HEK293 (cell line): ENCODE measurements at regions not wholly inside any gene's neighbourhood (a gene's known extent, or its start where the extent isn't known, plus 50 kb on each side); places are given as distances from the start of the nearest gene placed in this dataset.

ENCODE experiments used
- CTCF ChIA-PET: fragments of 350-600 bp; formaldehyde crosslinking; extraction: SDS; loops from one replicate; lab custom pipeline; 2021; ENCODE audit warnings: antibody characterized with exemption; lab: Yijun Ruan, JAX
- POLR2A ChIA-PET: fragments of 300-600 bp; formaldehyde crosslinking; extraction: SDS; loops from one replicate; lab custom pipeline; 2020; ENCODE audit warnings: antibody characterized with exemption, inconsistent platforms; lab: Yijun Ruan, JAX
- H3K27ac ChIP-seq: fragments of 200-500 bp; sonication (Bioruptor generic); 2 replicates; pipeline ENCODE4 v1.5.1; 2014; ENCODE audit warnings: low read depth, low read length, control low read depth, inconsistent platforms; ENCODE audit errors: extremely low read depth
- H3K36me3 ChIP-seq, 2 experiments: fragments of 200-500 bp in 1 of 2; sonication (Bioruptor generic) in 1 of 2; 1 replicate in 1 of 2; 2 replicates in 1 of 2; pipeline ENCODE4 v1.5.1; 2014 to 2017; ENCODE audit warnings: inconsistent platforms in 2 of 2, low read length in 2 of 2; ENCODE audit not compliant: control insufficient read depth in 2 of 2, insufficient read depth in 1 of 2
- H3K4me1 ChIP-seq: fragments of 200-500 bp; sonication (Bioruptor generic); 2 replicates; pipeline ENCODE4 v1.5.1; 2014; ENCODE audit warnings: mild to moderate bottlenecking, low read length, inconsistent platforms; ENCODE audit not compliant: control insufficient read depth, insufficient read depth
- H3K4me3 ChIP-seq: 2 replicates; pipeline ENCODE4 v1.5.1; 2011; ENCODE audit warnings: low read depth, mild to moderate bottlenecking, control low read depth, low read length, moderate library complexity
- H3K9me3 ChIP-seq: fragments of 200-500 bp; sonication (Bioruptor generic); 2 replicates; pipeline ENCODE4 v1.5.1; 2014; ENCODE audit warnings: low read depth, low read length, inconsistent platforms; ENCODE audit not compliant: control insufficient read depth, insufficient read depth
- BCL6B ChIP-seq: fragments of 450-650 bp; formaldehyde crosslinking; IDR thresholded peaks from 2 replicates; pipeline ENCODE4 v1.5.1; 2017; ENCODE audit warnings: missing biosample characterization, missing genetic modification characterization
- GFI1B ChIP-seq: fragments of 450-650 bp; formaldehyde crosslinking; IDR thresholded peaks from 2 replicates; pipeline ENCODE4 v1.5.1; 2016; ENCODE audit warnings: missing biosample characterization, missing genetic modification characterization
- HOXA7 ChIP-seq: sonication (generic); formaldehyde crosslinking; IDR thresholded peaks from 2 replicates; pipeline ENCODE4 v1.8.1; 2022; ENCODE audit warnings: missing genetic modification reagents, borderline replicate concordance
- MYNN ChIP-seq: fragments of 450-650 bp; formaldehyde crosslinking; IDR thresholded peaks from 2 replicates; pipeline ENCODE4 v1.5.1; 2016; ENCODE audit warnings: missing biosample characterization, missing genetic modification characterization, borderline replicate concordance
- ZNF112 ChIP-seq: fragments of 450-650 bp; formaldehyde crosslinking; IDR thresholded peaks from 2 replicates; pipeline ENCODE4 v1.5.0; 2017; ENCODE audit warnings: missing biosample characterization, missing genetic modification characterization
- ZNF146 ChIP-seq: fragments of 450-650 bp; formaldehyde crosslinking; IDR thresholded peaks from 2 replicates; pipeline ENCODE4 v1.5.1; 2016; ENCODE audit warnings: missing biosample characterization, missing genetic modification characterization
- ZNF221 ChIP-seq: fragments of 450-650 bp; formaldehyde crosslinking; IDR thresholded peaks from 2 replicates; pipeline ENCODE4 v1.5.1; 2017; ENCODE audit warnings: missing biosample characterization, missing genetic modification characterization, borderline replicate concordance
- ZNF23 ChIP-seq: fragments of 450-650 bp; formaldehyde crosslinking; IDR thresholded peaks from 2 replicates; pipeline ENCODE4 v1.5.1; 2016; ENCODE audit warnings: missing biosample characterization, missing genetic modification characterization, borderline replicate concordance
- ZNF239 ChIP-seq: fragments of 450-650 bp; formaldehyde crosslinking; IDR thresholded peaks from 2 replicates; pipeline ENCODE4 v1.5.1; 2016; ENCODE audit warnings: missing biosample characterization, missing genetic modification characterization
- ZNF292 ChIP-seq: fragments of 450-650 bp; formaldehyde crosslinking; IDR thresholded peaks from 2 replicates; pipeline ENCODE4 v1.5.1; 2016; ENCODE audit warnings: low read depth, missing biosample characterization, missing genetic modification characterization, borderline replicate concordance
- ZNF350 ChIP-seq: fragments of 450-650 bp; formaldehyde crosslinking; IDR thresholded peaks from 2 replicates; pipeline ENCODE4 v1.5.0; 2017; ENCODE audit warnings: missing biosample characterization, mild to moderate bottlenecking, missing genetic modification characterization
- ZNF501 ChIP-seq: fragments of 450-650 bp; formaldehyde crosslinking; IDR thresholded peaks from 2 replicates; pipeline ENCODE4 v1.5.1; 2016; ENCODE audit warnings: missing biosample characterization, missing genetic modification characterization
- ZNF510 ChIP-seq: fragments of 450-650 bp; formaldehyde crosslinking; IDR thresholded peaks from 2 replicates; pipeline ENCODE4 v1.5.1; 2018; ENCODE audit warnings: mild to moderate bottlenecking, missing genetic modification characterization, missing biosample characterization; ENCODE audit not compliant: insufficient replicate concordance
- ZNF521 ChIP-seq: fragments of 450-650 bp; formaldehyde crosslinking; IDR thresholded peaks from 2 replicates; pipeline ENCODE4 v1.5.1; 2017; ENCODE audit warnings: missing biosample characterization, mild to moderate bottlenecking, missing genetic modification characterization
- ZNF548 ChIP-seq: fragments of 450-650 bp; formaldehyde crosslinking; IDR thresholded peaks from 2 replicates; pipeline ENCODE4 v1.5.1; 2016; ENCODE audit warnings: missing biosample characterization, missing genetic modification characterization
- ZNF585B ChIP-seq: fragments of 450-650 bp; formaldehyde crosslinking; IDR thresholded peaks from 2 replicates; pipeline ENCODE4 v1.5.1; 2016; ENCODE audit warnings: missing biosample characterization, missing genetic modification characterization
- ZNF785 ChIP-seq: fragments of 450-650 bp; formaldehyde crosslinking; IDR thresholded peaks from 2 replicates; pipeline ENCODE4 v1.5.1; 2016; ENCODE audit warnings: missing biosample characterization, missing genetic modification characterization
- ZSCAN16 ChIP-seq: fragments of 450-650 bp; formaldehyde crosslinking; IDR thresholded peaks from 2 replicates; pipeline ENCODE4 v1.5.1; 2016; ENCODE audit warnings: missing biosample characterization, missing genetic modification characterization
- TF ChIP-seq, protein P1 (sequence below): fragments of 450-650 bp; formaldehyde crosslinking; IDR thresholded peaks from 2 replicates; pipeline ENCODE4 v1.5.1; 2016; ENCODE audit warnings: missing biosample characterization, missing genetic modification characterization
- TF ChIP-seq, protein P2 (sequence below): fragments of 450-650 bp; IDR thresholded peaks from 2 replicates; pipeline ENCODE4 v1.5.1; 2018; ENCODE audit warnings: missing biosample characterization, missing genetic modification characterization
- TF ChIP-seq, protein P3 (sequence below): fragments of 450-650 bp; formaldehyde crosslinking; optimal IDR thresholded peaks from 2 replicates; pipeline ENCODE3; 2016; ENCODE audit warnings: missing biosample characterization, mild to moderate bottlenecking, missing genetic modification characterization
- TF ChIP-seq, protein P4 (sequence below): fragments of 450-650 bp; formaldehyde crosslinking; IDR thresholded peaks from 2 replicates; pipeline ENCODE4 v1.5.1; 2017; ENCODE audit warnings: missing biosample characterization, missing genetic modification characterization
- TF ChIP-seq, protein P5 (sequence below): fragments of 450-650 bp; formaldehyde crosslinking; IDR thresholded peaks from 2 replicates; pipeline ENCODE4 v1.5.1; 2016; ENCODE audit warnings: missing biosample characterization, missing genetic modification characterization

DNA sequence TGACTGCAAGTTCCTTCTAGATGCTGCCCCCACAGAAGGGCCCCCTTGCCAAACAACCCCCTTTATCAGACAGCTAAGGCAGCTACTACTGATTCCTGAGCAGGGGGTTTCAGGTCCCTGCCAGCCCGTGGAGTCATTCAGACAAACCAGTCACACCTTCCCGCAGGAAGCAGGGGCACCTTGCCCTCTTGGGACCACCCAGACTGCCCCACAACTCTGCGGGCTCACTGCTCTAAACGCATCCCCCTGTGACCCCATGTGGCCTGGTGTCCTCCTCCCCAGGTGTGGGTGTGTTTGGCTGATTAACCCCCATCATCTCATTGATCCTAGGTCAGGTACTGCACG is 298.9 kb downstream of the TCERG1L start:
- Histone ChIP-seq H3K27ac (no peak overlapping the region), H3K9me3 (no peaks in the 10 kb centered on the region), H3K4me1 (no peaks in the 10 kb centered on the region), H3K36me3 (no peaks in the 10 kb centered on the region), H3K4me3 (no peak overlapping the region)
- TF ChIP-seq, protein P1, sequence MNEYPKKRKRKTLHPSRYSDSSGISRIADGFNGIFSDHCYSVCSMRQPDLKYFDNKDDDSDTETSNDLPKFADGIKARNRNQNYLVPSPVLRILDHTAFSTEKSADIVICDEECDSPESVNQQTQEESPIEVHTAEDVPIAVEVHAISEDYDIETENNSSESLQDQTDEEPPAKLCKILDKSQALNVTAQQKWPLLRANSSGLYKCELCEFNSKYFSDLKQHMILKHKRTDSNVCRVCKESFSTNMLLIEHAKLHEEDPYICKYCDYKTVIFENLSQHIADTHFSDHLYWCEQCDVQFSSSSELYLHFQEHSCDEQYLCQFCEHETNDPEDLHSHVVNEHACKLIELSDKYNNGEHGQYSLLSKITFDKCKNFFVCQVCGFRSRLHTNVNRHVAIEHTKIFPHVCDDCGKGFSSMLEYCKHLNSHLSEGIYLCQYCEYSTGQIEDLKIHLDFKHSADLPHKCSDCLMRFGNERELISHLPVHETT (tag by site-specific recombination): no peak
- TF ChIP-seq, protein P2, sequence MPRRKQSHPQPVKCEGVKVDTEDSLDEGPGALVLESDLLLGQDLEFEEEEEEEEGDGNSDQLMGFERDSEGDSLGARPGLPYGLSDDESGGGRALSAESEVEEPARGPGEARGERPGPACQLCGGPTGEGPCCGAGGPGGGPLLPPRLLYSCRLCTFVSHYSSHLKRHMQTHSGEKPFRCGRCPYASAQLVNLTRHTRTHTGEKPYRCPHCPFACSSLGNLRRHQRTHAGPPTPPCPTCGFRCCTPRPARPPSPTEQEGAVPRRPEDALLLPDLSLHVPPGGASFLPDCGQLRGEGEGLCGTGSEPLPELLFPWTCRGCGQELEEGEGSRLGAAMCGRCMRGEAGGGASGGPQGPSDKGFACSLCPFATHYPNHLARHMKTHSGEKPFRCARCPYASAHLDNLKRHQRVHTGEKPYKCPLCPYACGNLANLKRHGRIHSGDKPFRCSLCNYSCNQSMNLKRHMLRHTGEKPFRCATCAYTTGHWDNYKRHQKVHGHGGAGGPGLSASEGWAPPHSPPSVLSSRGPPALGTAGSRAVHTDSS: no peak
- TF ChIP-seq, protein P3, sequence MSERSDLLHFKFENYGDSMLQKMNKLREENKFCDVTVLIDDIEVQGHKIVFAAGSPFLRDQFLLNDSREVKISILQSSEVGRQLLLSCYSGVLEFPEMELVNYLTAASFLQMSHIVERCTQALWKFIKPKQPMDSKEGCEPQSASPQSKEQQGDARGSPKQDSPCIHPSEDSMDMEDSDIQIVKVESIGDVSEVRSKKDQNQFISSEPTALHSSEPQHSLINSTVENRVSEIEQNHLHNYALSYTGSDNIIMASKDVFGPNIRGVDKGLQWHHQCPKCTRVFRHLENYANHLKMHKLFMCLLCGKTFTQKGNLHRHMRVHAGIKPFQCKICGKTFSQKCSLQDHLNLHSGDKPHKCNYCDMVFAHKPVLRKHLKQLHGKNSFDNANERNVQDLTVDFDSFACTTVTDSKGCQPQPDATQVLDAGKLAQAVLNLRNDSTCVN (tag by site-specific recombination): no peak
- no peak for TF ChIP-seq ZNF146 (tag by site-specific recombination)
- no peak for TF ChIP-seq ZNF521 (tag by site-specific recombination)
- no peak for TF ChIP-seq HOXA7 (CRISPR knock-in tag)
- no peak for TF ChIP-seq ZNF239 (tag by site-specific recombination)
- TF ChIP-seq BCL6B (tag by site-specific recombination): no peak
- TF ChIP-seq ZNF292 (tag by site-specific recombination): no peak
- TF ChIP-seq, protein P4, sequence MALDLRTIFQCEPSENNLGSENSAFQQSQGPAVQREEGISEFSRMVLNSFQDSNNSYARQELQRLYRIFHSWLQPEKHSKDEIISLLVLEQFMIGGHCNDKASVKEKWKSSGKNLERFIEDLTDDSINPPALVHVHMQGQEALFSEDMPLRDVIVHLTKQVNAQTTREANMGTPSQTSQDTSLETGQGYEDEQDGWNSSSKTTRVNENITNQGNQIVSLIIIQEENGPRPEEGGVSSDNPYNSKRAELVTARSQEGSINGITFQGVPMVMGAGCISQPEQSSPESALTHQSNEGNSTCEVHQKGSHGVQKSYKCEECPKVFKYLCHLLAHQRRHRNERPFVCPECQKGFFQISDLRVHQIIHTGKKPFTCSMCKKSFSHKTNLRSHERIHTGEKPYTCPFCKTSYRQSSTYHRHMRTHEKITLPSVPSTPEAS (tag by site-specific recombination): no peak
- no peak for TF ChIP-seq ZSCAN16 (tag by site-specific recombination)
- ChIA-PET POLR2A (no interaction called here), CTCF (no interaction called here)

- no peak overlapping the region for H3K4me3 ChIP-seq
- no peaks in the 10 kb centered on the region for H3K9me3 ChIP-seq
- H3K27ac ChIP-seq: no peak overlapping the region
- H3K4me1 ChIP-seq: no peaks in the 10 kb centered on the region
- no peaks in the 10 kb centered on the region for H3K36me3 ChIP-seq
- CTCF ChIA-PET: no interaction called here
- POLR2A ChIA-PET: no interaction called here
- no peak for TF ChIP-seq ZNF585B (tag by site-specific recombination)
- TF ChIP-seq, protein P5, sequence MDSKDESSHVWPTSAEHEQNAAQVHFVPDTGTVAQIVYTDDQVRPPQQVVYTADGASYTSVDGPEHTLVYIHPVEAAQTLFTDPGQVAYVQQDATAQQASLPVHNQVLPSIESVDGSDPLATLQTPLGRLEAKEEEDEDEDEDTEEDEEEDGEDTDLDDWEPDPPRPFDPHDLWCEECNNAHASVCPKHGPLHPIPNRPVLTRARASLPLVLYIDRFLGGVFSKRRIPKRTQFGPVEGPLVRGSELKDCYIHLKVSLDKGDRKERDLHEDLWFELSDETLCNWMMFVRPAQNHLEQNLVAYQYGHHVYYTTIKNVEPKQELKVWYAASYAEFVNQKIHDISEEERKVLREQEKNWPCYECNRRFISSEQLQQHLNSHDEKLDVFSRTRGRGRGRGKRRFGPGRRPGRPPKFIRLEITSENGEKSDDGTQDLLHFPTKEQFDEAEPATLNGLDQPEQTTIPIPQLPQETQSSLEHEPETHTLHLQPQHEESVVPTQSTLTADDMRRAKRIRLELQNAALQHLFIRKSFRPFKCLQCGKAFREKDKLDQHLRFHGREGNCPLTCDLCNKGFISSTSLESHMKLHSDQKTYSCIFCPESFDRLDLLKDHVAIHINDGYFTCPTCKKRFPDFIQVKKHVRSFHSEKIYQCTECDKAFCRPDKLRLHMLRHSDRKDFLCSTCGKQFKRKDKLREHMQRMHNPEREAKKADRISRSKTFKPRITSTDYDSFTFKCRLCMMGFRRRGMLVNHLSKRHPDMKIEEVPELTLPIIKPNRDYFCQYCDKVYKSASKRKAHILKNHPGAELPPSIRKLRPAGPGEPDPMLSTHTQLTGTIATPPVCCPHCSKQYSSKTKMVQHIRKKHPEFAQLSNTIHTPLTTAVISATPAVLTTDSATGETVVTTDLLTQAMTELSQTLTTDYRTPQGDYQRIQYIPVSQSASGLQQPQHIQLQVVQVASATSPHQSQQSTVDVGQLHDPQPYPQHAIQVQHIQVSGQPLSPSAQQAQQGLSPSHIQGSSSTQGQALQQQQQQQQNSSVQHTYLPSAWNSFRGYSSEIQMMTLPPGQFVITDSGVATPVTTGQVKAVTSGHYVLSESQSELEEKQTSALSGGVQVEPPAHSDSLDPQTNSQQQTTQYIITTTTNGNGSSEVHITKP (tag by site-specific recombination): no peak
- TF ChIP-seq ZNF548 (tag by site-specific recombination): no peak
- no peak for TF ChIP-seq ZNF785 (tag by site-specific recombination)
- TF ChIP-seq MYNN: no peak
- no peak for TF ChIP-seq ZNF350
- TF ChIP-seq ZNF221 (tag by site-specific recombination): no peak
- TF ChIP-seq ZNF510 (tag by site-specific recombination): no peak
- TF ChIP-seq BCL6B (tag by site-specific recombination): no peak
- TF ChIP-seq ZNF112 (tag by site-specific recombination): no peak
- no peak for TF ChIP-seq ZNF501
- TF ChIP-seq ZNF23 (tag by site-specific recombination): no peak
- no peak for TF ChIP-seq GFI1B (tag by site-specific recombination)
Measured at GRCh38 chr10:131013281-131013912, 298.1 kb downstream of the TCERG1L start.
